ENCODE measurements at regions not wholly inside any gene's neighbourhood (a gene's known extent, or its start where the extent isn't known, plus 50 kb on each side); places are given as distances from the start of the nearest gene placed in this dataset.

- Histone ChIP-seq H3K9me3 (ENCODE audit: low read depth) (no peaks in the 10 kb centered on the region), H3K36me3 (ENCODE audit: low read depth) (no peaks in the 10 kb centered on the region), H3K27me3 (replicated peaks; ENCODE audit: insufficient read depth) (no peaks in the 10 kb centered on the region), H3K4me2 (ENCODE audit: unreplicated experiment) (no peak overlapping the region), H3K4me1 (ENCODE audit: insufficient read depth) (no peaks in the 10 kb centered on the region), H3K4me3 (no peak overlapping the region), H4K20me1 (ENCODE audit: insufficient read depth) (no peaks in the 10 kb centered on the region), H3K79me2 (ENCODE audit: insufficient read depth) (no peaks in the 10 kb centered on the region), H3K9me2 (ENCODE audit: insufficient read depth) (no peaks in the 10 kb centered on the region), H3K9ac (no peak overlapping the region), H3K27ac (no peak overlapping the region), H2AFZ (no peak overlapping the region), H3F3A (ENCODE audit: insufficient read depth) (no peaks in the 10 kb centered on the region)
- no peak for DNase-seq
- 11 to 21% methylated on average over 1 of the region's 1 CpG for WGBS, 2 experiments (ENCODE audit: low coverage in 1 of 2, low lambda C conversion rate in 2 of 2, missing lambda C conversion rate in 2 of 2)
- TF ChIP-seq EZH2 (IDR thresholded peaks at IDR 0.05; ENCODE audit: insufficient read depth, poor library complexity, severe bottlenecking) (no peak), EZH2phosphoT487 (IDR thresholded peaks at IDR 0.05; ENCODE audit: insufficient read depth, low read depth) (no peak)
- in situ Hi-C loops (cut with MboI), result no loop called here
Observed at GRCh38 chr2:58805126-58805525, 564.0 kb upstream of the FANCL start.

- H2AFZ ChIP-seq, result no peak overlapping the region
- 20 to 26% methylated on average over 2 of the region's 2 CpGs for WGBS, 2 experiments (ENCODE audit: low coverage in 1 of 2, low lambda C conversion rate in 2 of 2, missing lambda C conversion rate in 2 of 2)
- in situ Hi-C loops (cut with MboI), result no loop called here
- no peaks in the 10 kb centered on the region for H3K9me3 ChIP-seq (ENCODE audit: low read depth)
- H3K27me3 ChIP-seq (replicated peaks; ENCODE audit: insufficient read depth), result 0 out of 2 replicates have a peak, but pooled peaks cover 2% of the 10 kb centered on the region
- no peaks in the 10 kb centered on the region for H4K20me1 ChIP-seq (ENCODE audit: insufficient read depth)
- H3K4me1 ChIP-seq (ENCODE audit: insufficient read depth), result no peaks in the 10 kb centered on the region
- no peak overlapping the region for H3K4me3 ChIP-seq
- H3F3A ChIP-seq (ENCODE audit: insufficient read depth), result no peaks in the 10 kb centered on the region
- TF ChIP-seq EZH2 (IDR thresholded peaks at IDR 0.05; ENCODE audit: insufficient read depth, poor library complexity, severe bottlenecking), result no peak
- no peak for TF ChIP-seq EZH2phosphoT487 (IDR thresholded peaks at IDR 0.05; ENCODE audit: insufficient read depth, low read depth)
- no peaks in the 10 kb centered on the region for H3K9me2 ChIP-seq (ENCODE audit: insufficient read depth)
- H3K4me2 ChIP-seq (ENCODE audit: unreplicated experiment), result no peak overlapping the region
- no peak overlapping the region for H3K9ac ChIP-seq
- H3K36me3 ChIP-seq (ENCODE audit: low read depth), result no peaks in the 10 kb centered on the region
- no peak overlapping the region for H3K27ac ChIP-seq
- DNase-seq, result no peak
- no peaks in the 10 kb centered on the region for H3K79me2 ChIP-seq (ENCODE audit: insufficient read depth)
Observed at GRCh38 chr2:58803192-58803591, 562.1 kb upstream of the FANCL start.

DNA sequence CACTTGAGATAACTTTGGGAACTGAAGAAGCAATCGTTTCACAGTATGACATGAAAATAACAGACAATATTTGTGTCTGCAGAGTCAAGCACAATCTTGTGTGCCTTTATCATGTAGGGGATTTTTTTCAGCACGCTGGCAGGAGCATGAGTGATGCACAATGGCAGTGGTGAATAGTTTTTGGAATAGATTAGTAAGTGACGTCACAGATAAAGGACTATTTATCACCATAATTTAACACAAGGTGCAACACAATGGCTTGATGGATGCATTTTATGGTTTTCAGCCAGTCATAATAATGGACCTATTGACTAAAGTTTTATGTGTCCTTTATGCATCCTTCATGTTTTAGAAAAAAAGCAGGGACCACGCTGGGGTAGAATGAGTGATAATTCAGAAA lies 559.8 kb upstream of the FANCL start:
- TF ChIP-seq EZH2 (IDR thresholded peaks at IDR 0.05; ENCODE audit: insufficient read depth, poor library complexity, severe bottlenecking) (no peak), EZH2phosphoT487 (IDR thresholded peaks at IDR 0.05; ENCODE audit: insufficient read depth, low read depth) (no peak)
- Histone ChIP-seq H3K9me2 (ENCODE audit: insufficient read depth) (no peaks in the 10 kb centered on the region), H2AFZ (no peak overlapping the region), H3K9me3 (ENCODE audit: low read depth) (no peaks in the 10 kb centered on the region), H3K27ac (no peak overlapping the region), H4K20me1 (ENCODE audit: insufficient read depth) (no peaks in the 10 kb centered on the region), H3K79me2 (ENCODE audit: insufficient read depth) (no peaks in the 10 kb centered on the region), H3K27me3 (replicated peaks; ENCODE audit: insufficient read depth) (0 out of 2 replicates have a peak, but pooled peaks cover 4% of the 10 kb centered on the region), H3F3A (ENCODE audit: insufficient read depth) (no peaks in the 10 kb centered on the region), H3K4me3 (no peak overlapping the region), H3K36me3 (ENCODE audit: low read depth) (no peaks in the 10 kb centered on the region), H3K4me2 (ENCODE audit: unreplicated experiment) (no peak overlapping the region), H3K4me1 (ENCODE audit: insufficient read depth) (no peaks in the 10 kb centered on the region), H3K9ac (no peak overlapping the region)
- in situ Hi-C loops (cut with MboI), result no loop called here
- no peak for DNase-seq
- 29% methylated on average over 4 of the region's 4 CpGs for WGBS, 2 experiments (ENCODE audit: low coverage in 1 of 2, low lambda C conversion rate in 2 of 2, missing lambda C conversion rate in 2 of 2)

GRCh38 chr2:58798676-58799208 lies 557.6 kb upstream of the FANCL start:
- DNase-seq, result no peak
- WGBS, 2 experiments (ENCODE audit: low coverage in 1 of 2, low lambda C conversion rate in 2 of 2, missing lambda C conversion rate in 2 of 2), result 72 to 74% methylated on average over 6 of the region's 6 CpGs
- no peaks in the 10 kb centered on the region for H4K20me1 ChIP-seq (ENCODE audit: insufficient read depth)
- TF ChIP-seq EZH2phosphoT487 (IDR thresholded peaks at IDR 0.05; ENCODE audit: insufficient read depth, low read depth) (no peak), EZH2 (IDR thresholded peaks at IDR 0.05; ENCODE audit: insufficient read depth, poor library complexity, severe bottlenecking) (no peak)
- no peaks in the 10 kb centered on the region for H3F3A ChIP-seq (ENCODE audit: insufficient read depth)
- H3K27me3 ChIP-seq (replicated peaks; ENCODE audit: insufficient read depth), result 0 out of 2 replicates have a peak, but pooled peaks cover 4% of the 10 kb centered on the region
- no peaks in the 10 kb centered on the region for H3K4me1 ChIP-seq (ENCODE audit: insufficient read depth)
- in situ Hi-C loops (cut with MboI), result no loop called here
- H3K36me3 ChIP-seq (ENCODE audit: low read depth), result no peaks in the 10 kb centered on the region
- H3K27ac ChIP-seq, result no peak overlapping the region
- no peaks in the 10 kb centered on the region for H3K79me2 ChIP-seq (ENCODE audit: insufficient read depth)
- no peaks in the 10 kb centered on the region for H3K9me3 ChIP-seq (ENCODE audit: low read depth)
- H3K4me2 ChIP-seq (ENCODE audit: unreplicated experiment), result no peak overlapping the region
- no peaks in the 10 kb centered on the region for H3K9me2 ChIP-seq (ENCODE audit: insufficient read depth)
- H2AFZ ChIP-seq, result no peak overlapping the region
- H3K9ac ChIP-seq, result no peak overlapping the region
- no peak overlapping the region for H3K4me3 ChIP-seq

Data from GM23248 (cell line).